Loucy (cell line): ENCODE measurements at regions not wholly inside any gene's neighbourhood (a gene's known extent, or its start where the extent isn't known, plus 50 kb on each side); places are given as distances from the start of the nearest gene placed in this dataset.

Experiments
- EZH2phosphoT487 ChIP-seq: fragments of 200-600 bp; IDR thresholded peaks from 2 replicates; pipeline ENCODE4 v1.6.1; 2018; ENCODE audit warnings: antibody characterized with exemption, mild to moderate bottlenecking, moderate library complexity, borderline replicate concordance
- TF ChIP-seq, protein P1 (sequence below): fragments of 200-600 bp; sonication (generic); conservative IDR thresholded peaks from 2 replicates; pipeline ENCODE4 v1.5.1; 2014; ENCODE audit warnings: mild to moderate bottlenecking, antibody characterized with exemption, low read length

- TF ChIP-seq, protein P1, sequence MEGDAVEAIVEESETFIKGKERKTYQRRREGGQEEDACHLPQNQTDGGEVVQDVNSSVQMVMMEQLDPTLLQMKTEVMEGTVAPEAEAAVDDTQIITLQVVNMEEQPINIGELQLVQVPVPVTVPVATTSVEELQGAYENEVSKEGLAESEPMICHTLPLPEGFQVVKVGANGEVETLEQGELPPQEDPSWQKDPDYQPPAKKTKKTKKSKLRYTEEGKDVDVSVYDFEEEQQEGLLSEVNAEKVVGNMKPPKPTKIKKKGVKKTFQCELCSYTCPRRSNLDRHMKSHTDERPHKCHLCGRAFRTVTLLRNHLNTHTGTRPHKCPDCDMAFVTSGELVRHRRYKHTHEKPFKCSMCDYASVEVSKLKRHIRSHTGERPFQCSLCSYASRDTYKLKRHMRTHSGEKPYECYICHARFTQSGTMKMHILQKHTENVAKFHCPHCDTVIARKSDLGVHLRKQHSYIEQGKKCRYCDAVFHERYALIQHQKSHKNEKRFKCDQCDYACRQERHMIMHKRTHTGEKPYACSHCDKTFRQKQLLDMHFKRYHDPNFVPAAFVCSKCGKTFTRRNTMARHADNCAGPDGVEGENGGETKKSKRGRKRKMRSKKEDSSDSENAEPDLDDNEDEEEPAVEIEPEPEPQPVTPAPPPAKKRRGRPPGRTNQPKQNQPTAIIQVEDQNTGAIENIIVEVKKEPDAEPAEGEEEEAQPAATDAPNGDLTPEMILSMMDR = no peak
- TF ChIP-seq EZH2phosphoT487 = no peak
Observed at GRCh38 chr5:68070591-68071281, 144.8 kb upstream of the PIK3R1 start.
